ENCODE measurements at regions not wholly inside any gene's neighbourhood (a gene's known extent, or its start where the extent isn't known, plus 50 kb on each side); places are given as distances from the start of the nearest gene placed in this dataset.

- DNase-seq = no peak
- no peak overlapping the region for H3K27ac Mint-ChIP-seq
These were observed 332.9 kb downstream of the COL12A1 start for GRCh38 chr6:74872754-74873476.

GRCh38 chr6:74871757-74872156 lies 334.1 kb downstream of the COL12A1 start:
- no peaks in the 10 kb centered on the region for H3K27me3 Mint-ChIP-seq
- H3K4me1 Mint-ChIP-seq = no peaks in the 10 kb centered on the region
- H3K27ac Mint-ChIP-seq = no peak overlapping the region
- no peak overlapping the region for H3K4me3 Mint-ChIP-seq
- H3K9me3 Mint-ChIP-seq = no peaks in the 10 kb centered on the region
- no peak for ATAC-seq
- DNase-seq = no peak

More at GRCh38 chr6:74872754-74873476, 332.9 kb downstream of the COL12A1 start:
- H3K4me1 Mint-ChIP-seq = no peaks in the 10 kb centered on the region
- peaks cover 0 to 5% of the 10 kb centered on the region in 2 donors for H3K9me3 Mint-ChIP-seq
- H3K4me3 Mint-ChIP-seq = no peak overlapping the region
- H3K27me3 Mint-ChIP-seq = no peaks in the 10 kb centered on the region
- no peak for ATAC-seq

GRCh38 chr6:74870403-74870802 lies 335.4 kb downstream of the COL12A1 start:
- no peak overlapping the region for H3K4me3 Mint-ChIP-seq
- H3K9me3 Mint-ChIP-seq = no peaks in the 10 kb centered on the region

GRCh38 chr6:74867291-74867690 lies 338.6 kb downstream of the COL12A1 start:
- no peak for DNase-seq
- Mint-ChIP-seq H3K4me3 (no peak overlapping the region), H3K27ac (no peak overlapping the region), H3K4me1 (no peaks in the 10 kb centered on the region), H3K9me3 (no peaks in the 10 kb centered on the region), H3K27me3 (no peaks in the 10 kb centered on the region)
- ATAC-seq = no peak

More at GRCh38 chr6:74870403-74870802, 335.4 kb downstream of the COL12A1 start:
- H3K27me3 Mint-ChIP-seq = no peaks in the 10 kb centered on the region
- DNase-seq (no peak), ATAC-seq (no peak)
- H3K27ac Mint-ChIP-seq = no peak overlapping the region
- no peaks in the 10 kb centered on the region for H3K4me1 Mint-ChIP-seq

GRCh38 chr6:74863968-74864367 lies 341.9 kb downstream of the COL12A1 start:
- Mint-ChIP-seq H3K4me1 (no peaks in the 10 kb centered on the region), H3K9me3 (no peaks in the 10 kb centered on the region), H3K27me3 (no peaks in the 10 kb centered on the region), H3K4me3 (no peak overlapping the region), H3K27ac (no peak overlapping the region)
- ATAC-seq = no peak
- DNase-seq = no peak

GRCh38 chr6:74860456-74860855 lies 345.4 kb downstream of the COL12A1 start:
- Mint-ChIP-seq H3K27ac (no peak overlapping the region), H3K4me1 (no peaks in the 10 kb centered on the region), H3K27me3 (no peaks in the 10 kb centered on the region), H3K4me3 (no peak overlapping the region), H3K9me3 (no peaks in the 10 kb centered on the region)
- ATAC-seq (no peak), DNase-seq (no peak)

- no peak for DNase-seq
- no peak overlapping the region for H3K4me3 Mint-ChIP-seq
- H3K27ac Mint-ChIP-seq = no peak overlapping the region
- no peaks in the 10 kb centered on the region for H3K27me3 Mint-ChIP-seq
- no peaks in the 10 kb centered on the region for H3K9me3 Mint-ChIP-seq
- no peaks in the 10 kb centered on the region for H3K4me1 Mint-ChIP-seq
- no peak for ATAC-seq
These were observed 348.7 kb downstream of the COL12A1 start for GRCh38 chr6:74857157-74857556.

- no peak overlapping the region for H3K4me3 Mint-ChIP-seq
- H3K4me1 Mint-ChIP-seq = no peaks in the 10 kb centered on the region
- H3K9me3 Mint-ChIP-seq = peaks cover 5 to 6% of the 10 kb centered on the region in 2 donors
- ATAC-seq (no peak), DNase-seq (no peak)
- H3K27ac Mint-ChIP-seq = no peak overlapping the region
- no peaks in the 10 kb centered on the region for H3K27me3 Mint-ChIP-seq
These were observed 351.9 kb downstream of the COL12A1 start for GRCh38 chr6:74853991-74854390.

- Mint-ChIP-seq H3K4me1 (no peaks in the 10 kb centered on the region), H3K27me3 (no peaks in the 10 kb centered on the region), H3K27ac (no peak overlapping the region), H3K9me3 (peaks cover 5 to 6% of the 10 kb centered on the region in 2 donors), H3K4me3 (no peak overlapping the region)
- DNase-seq = no peak
- no peak for ATAC-seq
These were observed 354.3 kb downstream of the COL12A1 start for GRCh38 chr6:74851596-74851995.

- Mint-ChIP-seq H3K27me3 (no peaks in the 10 kb centered on the region), H3K9me3 (peaks cover 0 to 5% of the 10 kb centered on the region in 2 donors), H3K4me1 (no peaks in the 10 kb centered on the region), H3K4me3 (no peak overlapping the region), H3K27ac (no peak overlapping the region)
- ATAC-seq = no peak
- DNase-seq = no peak
These were observed 364.9 kb downstream of the COL12A1 start for GRCh38 chr6:74840953-74841352.

- ATAC-seq (no peak), DNase-seq (no peak)
- Mint-ChIP-seq H3K9me3 (peaks cover 1 to 12% of the 10 kb centered on the region in 2 donors), H3K27ac (no peak overlapping the region), H3K4me1 (no peaks in the 10 kb centered on the region), H3K27me3 (no peaks in the 10 kb centered on the region), H3K4me3 (no peak overlapping the region)
These were observed 370.9 kb downstream of the COL12A1 start for GRCh38 chr6:74834967-74835366.

- ATAC-seq (no peak), DNase-seq (no peak)
- peaks cover 0 to 27% of the 10 kb centered on the region in 2 donors for H3K9me3 Mint-ChIP-seq
- H3K4me3 Mint-ChIP-seq = no peak overlapping the region
- H3K4me1 Mint-ChIP-seq = no peaks in the 10 kb centered on the region
- H3K27me3 Mint-ChIP-seq = no peaks in the 10 kb centered on the region
- H3K27ac Mint-ChIP-seq = no peak overlapping the region
These were observed 379.6 kb downstream of the COL12A1 start for GRCh38 chr6:74826263-74826662.

GRCh38 chr6:74814440-74814839 lies 391.4 kb downstream of the COL12A1 start:
- DNase-seq = no peak
- H3K27me3 Mint-ChIP-seq = no peaks in the 10 kb centered on the region
- no peak overlapping the region for H3K4me3 Mint-ChIP-seq
- ATAC-seq = no peak
- H3K27ac Mint-ChIP-seq = no peak overlapping the region
- H3K9me3 Mint-ChIP-seq = peaks cover 20 to 33% of the 10 kb centered on the region in 2 donors
- H3K4me1 Mint-ChIP-seq = no peaks in the 10 kb centered on the region

GRCh38 chr6:74807674-74808073 lies 398.2 kb downstream of the COL12A1 start:
- DNase-seq (no peak), ATAC-seq (no peak)
- Mint-ChIP-seq H3K4me1 (no peaks in the 10 kb centered on the region), H3K4me3 (no peak overlapping the region), H3K9me3 (no peaks in the 10 kb centered on the region), H3K27ac (no peak overlapping the region), H3K27me3 (no peaks in the 10 kb centered on the region)

- no peaks in the 10 kb centered on the region for H3K27me3 Mint-ChIP-seq
- H3K27ac Mint-ChIP-seq = no peak overlapping the region
- peaks cover 0 to 12% of the 10 kb centered on the region in 2 donors for H3K9me3 Mint-ChIP-seq
- DNase-seq = no peak
- ATAC-seq = no peak
- H3K4me1 Mint-ChIP-seq = no peaks in the 10 kb centered on the region
- no peak overlapping the region for H3K4me3 Mint-ChIP-seq
These were observed 399.7 kb downstream of the COL12A1 start for GRCh38 chr6:74805916-74806696.

GRCh38 chr6:74798302-74798701 lies 407.6 kb downstream of the COL12A1 start:
- no peaks in the 10 kb centered on the region for H3K27me3 Mint-ChIP-seq
- ATAC-seq (no peak), DNase-seq (no peak)
- no peak overlapping the region for H3K27ac Mint-ChIP-seq
- H3K4me1 Mint-ChIP-seq = no peaks in the 10 kb centered on the region
- H3K9me3 Mint-ChIP-seq = peaks cover 18 to 47% of the 10 kb centered on the region in 2 donors
- no peak overlapping the region for H3K4me3 Mint-ChIP-seq

Data from stimulated activated naive CD8-positive, alpha-beta T cell treated with anti-CD3 and anti-CD28 coated beads, Interleukin-15, amount 100 ng/mL, for 72 hours (primary cell).